ENCODE measurements at regions not wholly inside any gene's neighbourhood (a gene's known extent, or its start where the extent isn't known, plus 50 kb on each side); places are given as distances from the start of the nearest gene placed in this dataset.

GRCh38 chr4:3836406-3836755 lies 70.2 kb downstream of the ADRA2C start:
- no peak for DNase-seq
- H3K4me3 ChIP-seq: no peak overlapping the region
- peaks cover 0 to 81% (median 0%) of the 10 kb centered on the region in 4 donors for H3K27me3 ChIP-seq
- no peak overlapping the region for H3K27ac ChIP-seq
- WGBS, 2 donors: 40 to 59% methylated on average over 5 to 7 of the region's 10 CpGs
- no peaks in the 10 kb centered on the region for H3K9me3 ChIP-seq
- H3K36me3 ChIP-seq: no peaks in the 10 kb centered on the region
- intact Hi-C loops (cut with DNase I): no loop called here
- H3K4me1 ChIP-seq: no peaks in the 10 kb centered on the region
- no peak for TF ChIP-seq POLR2A (IDR thresholded peaks at IDR 0.05)

- no peaks in the 10 kb centered on the region for H3K9me3 ChIP-seq
- H3K4me3 ChIP-seq: no peak overlapping the region
- TF ChIP-seq CTCF (IDR thresholded peaks at IDR 0.05) (no peak), POLR2A (IDR thresholded peaks at IDR 0.05) (no peak)
- no peaks in the 10 kb centered on the region for H3K36me3 ChIP-seq
- WGBS, 2 donors: 39 to 48% methylated on average over 14 of the region's 14 CpGs
- H3K27me3 ChIP-seq: peaks cover 0 to 82% (median 0%) of the 10 kb centered on the region in 4 donors
- no peak overlapping the region for H3K27ac ChIP-seq
- H3K4me1 ChIP-seq: no peaks in the 10 kb centered on the region
- intact Hi-C loops (cut with DNase I): no loop called here
- DNase-seq: no peak
Measured at GRCh38 chr4:3836756-3837601, 70.8 kb downstream of the ADRA2C start.

- Histone ChIP-seq H3K27ac (no peak overlapping the region), H3K4me1 (no peaks in the 10 kb centered on the region), H3K9me3 (no peaks in the 10 kb centered on the region), H3K4me3 (no peak overlapping the region), H3K27me3 (peaks cover 0 to 80% (median 0%) of the 10 kb centered on the region in 4 donors), H3K36me3 (no peaks in the 10 kb centered on the region)
- no peak for DNase-seq
- intact Hi-C loops (cut with DNase I): no loop called here
- TF ChIP-seq CTCF (IDR thresholded peaks at IDR 0.05) (no peak), POLR2A (IDR thresholded peaks at IDR 0.05) (no peak)
- WGBS, 2 donors: 44% methylated on average over 1 of the region's 6 CpGs; no CpG with 5 or more reads in 1 of the 2 donors
Measured at GRCh38 chr4:3838437-3839380, 72.5 kb downstream of the ADRA2C start.

- no peak for TF ChIP-seq POLR2A (IDR thresholded peaks at IDR 0.05)
- no peak for TF ChIP-seq CTCF (IDR thresholded peaks at IDR 0.05)
- 31 to 32% methylated on average over 8 of the region's 8 CpGs for WGBS, 2 donors
- peaks cover 0 to 3% (median 0%) of the 10 kb centered on the region in 3 donors for H3K9me3 ChIP-seq
- H3K36me3 ChIP-seq: no peaks in the 10 kb centered on the region
- no peak for DNase-seq
- no peak overlapping the region for H3K4me3 ChIP-seq
- no peak overlapping the region for H3K27ac ChIP-seq
- no peaks in the 10 kb centered on the region for H3K4me1 ChIP-seq
- intact Hi-C loops (cut with DNase I): no loop called here
- peaks cover 0 to 48% (median 0%) of the 10 kb centered on the region in 4 donors for H3K27me3 ChIP-seq
Measured at GRCh38 chr4:3845094-3845743, 79.0 kb downstream of the ADRA2C start.

GRCh38 chr4:3845744-3846429 lies 79.7 kb downstream of the ADRA2C start:
- WGBS, 2 donors: 77 to 78% methylated on average over 8 to 9 of the region's 9 CpGs
- Histone ChIP-seq H3K27me3 (peaks cover 0 to 48% (median 0%) of the 10 kb centered on the region in 4 donors), H3K9me3 (peaks cover 0 to 10% (median 0%) of the 10 kb centered on the region in 3 donors), H3K27ac (no peak overlapping the region), H3K4me1 (no peaks in the 10 kb centered on the region), H3K4me3 (no peak overlapping the region), H3K36me3 (no peaks in the 10 kb centered on the region)
- DNase-seq: no peak
- intact Hi-C loops (cut with DNase I): no loop called here
- TF ChIP-seq POLR2A (IDR thresholded peaks at IDR 0.05): no peak
- no peak for TF ChIP-seq CTCF (IDR thresholded peaks at IDR 0.05)
